ENCODE measurements at regions not wholly inside any gene's neighbourhood (a gene's known extent, or its start where the extent isn't known, plus 50 kb on each side); places are given as distances from the start of the nearest gene placed in this dataset.

- TF ChIP-seq CTCF (IDR thresholded peaks at IDR 0.05; ENCODE audit: poor library complexity): no peak
- no peak for TF ChIP-seq EZH2 (IDR thresholded peaks at IDR 0.05; ENCODE audit: borderline replicate concordance)
Observed at GRCh38 chr14:51160871-51161270, 66.0 kb upstream of the TRIM9 start.

All from hepatocyte (in vitro differentiated cells).